NCI-H345 treated with DMSO at 0.1 percent for 48 hours (cell line): ENCODE measurements at regions not wholly inside any gene's neighbourhood (a gene's known extent, or its start where the extent isn't known, plus 50 kb on each side); places are given as distances from the start of the nearest gene placed in this dataset.

Experiments
- DNase-seq: peaks from one replicate; lab custom pipeline; 2025; ENCODE audit not compliant: unreplicated experiment; lab: John Stamatoyannopoulos, UW

DNA sequence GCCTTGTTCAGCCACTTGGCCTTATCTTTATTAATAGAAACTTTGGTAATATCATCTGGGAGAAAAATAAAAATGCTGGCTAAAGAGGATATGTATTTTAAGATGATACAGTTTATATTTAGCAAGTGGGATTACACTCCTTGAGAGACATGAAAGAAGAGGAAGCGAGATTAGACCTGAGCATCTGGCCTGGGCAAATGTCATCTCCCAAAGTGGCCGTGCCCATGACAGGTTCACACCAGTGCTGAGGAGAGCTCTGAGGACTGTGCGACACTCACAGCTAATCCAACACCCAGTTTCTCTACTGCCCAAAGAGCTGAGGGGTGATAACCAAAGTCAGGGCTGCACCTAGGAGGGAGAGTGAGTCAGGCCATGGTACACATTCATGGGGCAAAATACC, 121.7 kb upstream of the DUSP10 start:
- no peak for DNase-seq

DNA sequence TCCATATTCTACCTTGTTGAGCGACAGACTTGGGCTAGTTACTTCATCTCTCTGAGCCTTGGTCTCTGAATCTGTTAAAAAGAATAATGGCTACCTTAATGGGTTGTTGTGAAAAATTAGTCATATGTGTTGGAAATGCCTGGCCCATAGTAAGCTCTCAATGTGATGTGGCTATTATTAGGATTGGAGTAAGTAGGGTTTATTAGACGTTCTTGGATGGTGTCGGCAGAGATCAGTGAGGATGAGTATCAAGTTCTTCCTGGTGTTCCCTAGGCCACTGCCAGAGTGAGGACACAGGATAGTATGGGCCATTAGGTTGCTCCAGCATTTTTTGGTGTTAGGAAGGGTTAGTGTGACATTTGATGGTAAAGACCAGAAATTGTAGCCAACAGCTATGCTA, 121.1 kb upstream of the DUSP10 start:
- DNase-seq: no peak

DNA sequence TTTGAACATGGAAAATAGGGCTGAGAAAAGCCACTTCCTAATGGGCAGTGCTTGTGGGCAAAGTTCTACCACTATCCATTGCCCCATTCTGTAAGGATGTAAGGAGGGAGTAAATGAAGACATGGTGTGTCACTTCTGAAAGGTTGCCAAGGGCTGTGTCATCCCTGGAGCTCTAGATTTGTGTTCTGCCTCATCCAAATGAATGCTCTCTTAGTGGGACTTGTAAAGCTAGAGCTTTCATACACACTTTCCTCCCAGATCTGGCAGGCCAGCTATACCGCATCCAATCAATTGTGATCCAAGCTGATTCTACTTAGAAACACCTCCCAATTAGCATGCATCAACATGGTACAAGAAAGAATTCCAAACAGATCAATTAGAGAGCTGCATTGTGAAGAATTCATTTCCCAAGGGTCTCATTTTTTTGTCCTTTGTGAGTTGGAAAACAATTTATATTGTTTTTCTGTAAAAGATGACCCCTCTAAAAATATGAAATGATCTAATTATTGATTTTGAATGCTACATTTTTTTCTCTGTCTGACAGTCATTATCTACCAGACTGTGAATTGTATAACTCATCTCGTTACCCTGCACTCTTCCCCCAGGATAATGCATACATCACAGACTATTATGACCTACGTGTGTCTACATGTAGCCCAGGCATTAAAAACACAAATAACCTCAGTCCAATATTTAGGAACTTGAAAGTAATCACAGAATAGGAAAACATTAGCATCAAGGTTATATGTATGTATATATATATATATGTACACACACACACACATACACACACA, 117.1 kb upstream of the DUSP10 start:
- DNase-seq: no peak

DNA sequence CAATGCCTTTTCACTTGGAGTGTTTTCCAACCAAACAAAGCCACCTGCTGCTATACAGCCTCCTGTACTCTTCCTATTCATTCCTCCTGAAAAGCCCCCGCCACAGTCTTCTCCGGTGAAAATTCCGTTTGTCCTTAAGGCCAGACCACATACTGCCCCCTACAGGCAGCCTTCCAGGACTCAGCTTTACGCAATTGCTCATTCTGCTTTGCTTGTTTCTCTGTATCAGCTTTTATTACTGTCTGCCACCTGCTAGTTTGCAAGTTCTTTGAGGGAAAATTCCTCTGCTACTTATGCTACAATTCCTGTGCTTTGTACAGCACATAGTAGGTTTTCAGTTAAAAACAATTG, 115.2 kb upstream of the DUSP10 start:
- peak; percentile 38 for DNase-seq

DNA sequence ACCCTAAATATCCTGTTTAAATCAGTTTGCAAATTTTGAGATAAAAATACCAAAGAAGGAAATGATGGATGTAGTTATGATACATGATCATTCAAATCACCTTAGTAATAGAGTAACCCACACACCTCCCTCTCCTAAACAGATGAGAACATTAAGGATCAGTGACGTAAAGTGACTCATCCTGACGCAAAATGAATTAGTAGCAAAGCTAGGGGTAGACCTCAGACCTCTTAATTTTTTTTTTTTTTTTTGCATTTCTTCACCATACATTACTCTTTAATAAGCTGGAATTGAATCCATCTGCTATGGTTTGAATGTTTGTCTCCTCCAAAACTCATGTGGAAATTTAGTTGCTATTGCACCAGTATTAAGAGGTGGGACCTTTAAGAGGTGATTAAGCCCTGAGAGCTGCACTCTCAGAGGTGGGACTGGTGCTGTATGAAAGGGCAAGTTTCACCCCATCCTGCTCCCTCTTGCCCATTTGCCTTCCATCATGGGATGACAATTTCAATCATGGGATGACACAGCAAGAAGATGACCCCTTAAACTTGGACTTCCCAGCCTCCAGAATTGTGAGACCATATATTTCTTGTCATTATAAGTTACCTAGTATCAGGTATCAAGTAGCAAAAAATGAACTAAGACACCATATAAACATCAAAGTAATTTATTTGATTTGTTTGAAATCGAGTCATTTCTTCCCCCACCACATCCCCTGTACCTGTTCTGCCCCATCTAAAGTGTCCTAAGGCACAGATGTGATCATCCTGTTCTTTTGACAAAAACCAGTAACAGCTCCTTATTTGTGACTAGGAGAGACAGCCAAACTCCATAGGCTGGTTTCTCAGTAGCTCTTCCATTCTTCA, 114.6 kb upstream of the DUSP10 start:
- no peak for DNase-seq

DNA sequence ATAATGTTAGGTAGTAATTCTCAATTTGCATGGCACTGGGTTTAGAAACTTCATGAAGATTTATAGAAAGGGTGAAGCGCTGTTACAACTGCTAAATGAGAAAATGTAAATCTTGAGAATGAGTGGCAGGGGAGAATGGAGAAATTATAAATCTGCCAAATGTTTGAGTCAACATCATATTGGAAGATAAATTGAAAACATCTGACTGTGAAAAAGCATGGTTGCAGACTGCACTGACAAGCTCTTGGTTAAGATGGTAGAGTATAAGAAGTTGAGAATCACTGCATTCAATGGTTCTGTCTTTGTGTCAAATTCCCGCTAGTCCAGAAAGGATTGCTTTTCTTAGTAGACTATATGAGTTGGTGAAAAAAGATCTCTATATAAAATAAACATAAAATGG, 113.3 kb upstream of the DUSP10 start:
- DNase-seq: no peak

DNA sequence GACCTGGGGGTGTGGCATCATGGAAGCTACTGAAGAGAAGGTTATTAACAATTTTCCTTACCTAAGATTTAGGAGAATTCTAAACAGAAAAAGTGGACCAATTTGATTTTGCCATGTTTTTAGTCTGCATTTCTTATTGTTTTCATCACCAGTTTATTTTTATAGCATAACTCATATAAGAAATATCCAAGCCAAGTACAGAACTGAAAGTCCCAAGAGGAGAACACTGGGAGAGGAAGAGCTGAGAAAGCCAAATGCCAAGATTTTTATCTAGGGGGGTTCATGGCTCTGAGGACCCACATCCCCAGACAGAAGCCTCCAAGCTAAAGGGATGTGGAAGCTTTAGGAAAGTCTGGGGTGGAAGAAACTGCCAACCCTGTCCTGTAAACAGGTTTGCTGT, 109.4 kb upstream of the DUSP10 start:
- no peak for DNase-seq

DNA sequence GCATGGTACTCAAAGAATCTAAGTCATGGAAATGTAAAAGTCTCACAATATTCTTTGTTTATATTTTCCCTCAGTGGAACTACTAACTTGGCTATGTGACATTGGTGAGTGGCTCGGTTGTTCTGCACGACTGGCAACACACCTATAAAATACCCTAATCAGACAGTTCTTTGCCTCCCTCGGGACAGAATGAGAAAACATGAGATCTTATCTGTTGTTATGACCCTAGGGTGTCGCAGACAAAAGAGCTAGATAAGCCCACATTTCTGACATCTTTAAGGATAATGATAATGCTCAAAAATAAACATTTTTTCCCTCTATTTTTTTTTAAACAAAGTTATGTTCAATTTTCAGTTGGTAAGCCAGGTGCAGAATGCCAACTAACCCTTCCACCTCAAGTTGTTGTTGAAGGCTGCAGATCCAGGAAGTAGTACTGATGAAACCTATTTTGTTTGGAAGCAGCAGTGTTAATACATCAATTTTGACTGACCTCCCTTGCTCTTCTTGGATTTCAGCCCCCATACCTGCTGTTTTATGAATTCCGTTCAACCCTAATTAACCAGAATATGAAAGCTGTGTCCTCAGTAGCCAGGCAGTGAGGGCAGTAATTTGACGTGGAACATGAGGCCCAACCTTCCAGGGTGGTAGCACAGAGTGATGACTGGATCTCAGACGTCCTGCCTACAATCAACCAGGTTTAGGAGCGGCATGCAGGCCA, 108.7 kb upstream of the DUSP10 start:
- no peak for DNase-seq

DNA sequence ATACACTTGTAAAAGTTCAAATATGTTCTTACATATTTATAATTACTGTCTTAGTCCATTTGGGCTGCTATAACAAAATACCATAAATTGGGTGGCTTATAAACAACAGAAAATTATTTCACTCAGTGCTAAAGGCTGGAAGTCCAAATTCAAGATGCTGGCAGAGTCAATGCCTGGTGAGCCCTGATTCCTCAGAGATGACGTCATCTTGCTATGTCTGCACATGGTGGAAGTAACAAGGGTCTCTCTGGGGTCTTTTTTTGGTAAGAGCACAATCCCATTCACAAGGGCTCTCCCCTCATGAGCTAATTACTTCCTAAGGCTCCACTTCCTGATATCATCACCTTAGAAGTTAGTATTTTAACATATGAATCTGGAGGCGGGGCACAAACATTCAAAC, 108.0 kb upstream of the DUSP10 start:
- DNase-seq: no peak

DNA sequence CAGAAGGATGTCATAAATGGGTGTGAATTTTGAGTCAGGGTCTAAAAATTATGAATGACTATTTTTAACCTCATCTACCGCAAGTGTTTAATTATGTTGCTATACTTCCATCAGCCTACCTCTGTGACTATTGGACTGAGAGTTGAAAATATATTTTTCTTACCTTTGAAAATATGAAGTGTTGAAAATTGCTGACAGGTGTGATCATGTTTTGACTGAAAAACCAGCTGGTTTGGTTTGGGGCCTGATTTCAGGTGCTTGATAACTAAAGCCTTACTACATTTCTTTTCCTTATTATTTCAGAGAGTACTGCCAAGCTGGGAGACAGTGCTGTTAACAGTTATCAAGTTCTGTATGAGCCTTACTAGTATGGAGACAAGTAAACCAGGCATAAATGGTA, 107.2 kb upstream of the DUSP10 start:
- no peak for DNase-seq

DNA sequence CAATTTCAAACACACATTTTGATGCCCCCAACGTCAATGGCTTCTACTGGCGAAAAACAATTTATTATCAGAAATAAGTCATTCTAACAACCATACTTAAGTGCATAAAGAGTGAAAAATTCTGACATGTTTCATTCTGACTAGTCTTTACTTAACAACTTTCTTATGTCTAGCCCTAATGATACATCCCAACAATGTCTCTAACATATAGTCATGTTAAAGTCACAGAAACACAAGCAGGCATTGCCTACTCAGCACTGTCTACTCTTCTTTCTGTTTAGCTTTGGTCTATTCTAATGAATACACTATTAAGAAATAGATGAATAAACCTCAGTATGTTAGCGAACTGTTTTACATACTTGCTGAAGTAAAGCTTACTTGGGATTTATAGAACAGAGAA, 105.8 kb upstream of the DUSP10 start:
- no peak for DNase-seq

DNA sequence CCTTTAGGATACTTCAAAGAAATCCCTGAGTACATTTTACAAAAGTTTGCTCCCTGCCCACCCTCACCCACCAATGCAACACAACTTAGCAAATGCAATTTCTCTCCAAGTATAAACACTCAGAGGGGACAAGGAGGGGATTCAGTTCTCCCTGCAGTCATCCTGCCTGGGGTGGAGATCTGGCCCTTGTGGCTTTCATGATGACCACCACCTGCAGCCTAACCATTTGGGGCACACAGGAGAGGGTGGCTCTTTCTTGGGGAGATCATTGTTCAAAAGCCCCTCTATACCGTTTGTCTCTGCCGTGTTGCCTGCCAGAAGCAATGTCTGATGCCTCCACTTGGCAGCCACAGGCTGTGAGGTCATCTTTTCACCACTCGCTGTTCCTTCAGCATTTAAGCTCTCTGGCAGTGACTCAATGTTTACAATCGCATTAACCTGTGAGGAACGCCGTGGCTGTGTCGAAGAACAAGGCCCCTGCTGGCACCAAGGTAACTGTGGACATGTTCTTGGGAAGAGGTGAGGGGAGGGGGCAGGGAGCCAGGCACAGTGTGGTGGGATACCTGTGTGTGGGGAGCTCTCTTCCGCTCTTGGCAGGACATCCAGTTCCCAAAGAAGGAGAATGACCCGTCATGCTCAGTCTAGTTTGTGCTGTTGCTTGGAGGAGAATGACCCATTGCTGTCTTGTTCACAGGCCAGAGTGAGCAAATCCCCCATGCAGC, 103.9 kb upstream of the DUSP10 start:
- no peak for DNase-seq

DNA sequence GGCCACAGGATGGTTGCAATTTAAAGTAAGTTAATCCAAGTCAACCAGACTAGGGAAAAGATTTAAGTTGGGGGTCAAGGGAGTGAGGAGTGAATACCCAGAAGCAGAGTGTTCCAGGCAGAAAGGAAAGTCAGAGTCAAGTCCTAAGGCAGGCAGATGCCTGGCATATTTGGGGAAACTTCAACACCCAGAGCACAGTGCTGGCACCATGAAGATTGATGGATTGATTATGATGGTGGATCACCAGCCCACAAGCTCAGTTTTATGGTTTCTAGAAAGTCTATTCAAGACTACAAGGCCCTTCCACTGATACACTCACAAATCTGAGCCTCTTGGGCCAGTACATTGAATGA, 100.1 kb upstream of the DUSP10 start:
- no peak for DNase-seq

DNA sequence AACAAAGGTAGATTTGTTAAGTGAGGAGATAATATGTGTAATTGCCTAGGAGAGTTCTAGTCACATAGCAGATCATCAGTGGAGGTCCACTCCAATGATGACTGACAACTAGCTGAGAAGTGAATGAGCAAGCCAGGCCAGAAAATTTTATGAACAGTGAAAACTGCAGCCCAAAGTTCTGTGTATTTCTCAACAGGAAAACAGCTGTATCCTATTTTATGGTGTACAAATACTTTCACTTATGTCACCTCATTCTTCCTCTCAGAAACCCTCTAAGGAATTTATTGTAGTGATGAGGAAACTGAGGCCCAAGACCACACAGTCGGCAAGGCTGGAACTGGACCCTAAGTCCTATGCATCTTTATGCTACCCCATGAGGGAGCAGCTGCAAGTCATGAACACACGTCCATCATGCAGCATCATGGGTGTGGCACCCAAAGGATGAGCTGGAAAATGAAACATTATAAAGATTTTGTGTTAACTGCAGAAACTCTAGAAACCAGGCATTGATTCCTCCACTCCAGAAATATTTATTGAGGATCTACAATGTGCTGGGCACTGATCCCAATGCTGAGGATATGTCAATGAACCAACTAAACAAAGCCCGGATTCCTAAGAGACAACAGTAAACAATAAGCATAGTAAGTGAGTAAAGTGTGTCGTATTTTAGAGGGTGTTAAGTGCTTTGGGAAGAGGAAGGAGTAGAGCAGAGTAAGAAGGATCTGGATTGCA, 99.5 kb upstream of the DUSP10 start:
- no peak for DNase-seq

DNA sequence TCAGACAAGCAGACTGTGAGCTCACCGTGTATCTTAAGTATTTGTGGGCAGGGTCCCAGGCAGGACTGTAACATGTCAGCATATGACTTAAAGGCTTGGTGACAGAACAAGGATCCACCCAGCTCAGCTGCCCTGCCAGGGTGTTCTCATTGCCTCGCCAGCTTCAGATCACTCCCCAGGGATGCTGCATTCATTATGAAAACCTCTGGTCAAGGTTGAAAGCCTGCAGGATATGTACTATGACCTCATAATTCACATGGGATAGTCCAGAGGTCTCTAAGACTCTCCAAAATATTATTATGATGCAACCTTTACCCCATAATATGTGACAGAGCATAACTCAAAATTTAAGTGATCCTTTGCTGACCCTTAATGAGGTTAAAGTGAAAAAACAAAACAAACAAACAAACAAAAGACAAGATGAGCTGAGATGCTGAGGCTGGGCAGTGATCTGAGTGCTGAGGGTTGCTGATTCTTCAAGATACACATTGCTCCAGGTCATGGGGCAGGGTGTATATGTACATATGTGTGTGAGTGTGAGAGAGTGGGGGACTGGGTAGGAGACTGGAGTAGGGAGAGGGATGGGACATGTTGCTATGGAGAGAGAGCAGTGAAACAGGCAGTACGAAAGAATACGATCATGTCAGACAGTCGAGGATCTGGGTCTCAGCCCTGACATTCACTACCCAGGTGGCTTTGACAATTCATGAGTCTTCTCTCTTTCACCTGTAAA, 98.8 kb upstream of the DUSP10 start:
- DNase-seq: no peak

DNA sequence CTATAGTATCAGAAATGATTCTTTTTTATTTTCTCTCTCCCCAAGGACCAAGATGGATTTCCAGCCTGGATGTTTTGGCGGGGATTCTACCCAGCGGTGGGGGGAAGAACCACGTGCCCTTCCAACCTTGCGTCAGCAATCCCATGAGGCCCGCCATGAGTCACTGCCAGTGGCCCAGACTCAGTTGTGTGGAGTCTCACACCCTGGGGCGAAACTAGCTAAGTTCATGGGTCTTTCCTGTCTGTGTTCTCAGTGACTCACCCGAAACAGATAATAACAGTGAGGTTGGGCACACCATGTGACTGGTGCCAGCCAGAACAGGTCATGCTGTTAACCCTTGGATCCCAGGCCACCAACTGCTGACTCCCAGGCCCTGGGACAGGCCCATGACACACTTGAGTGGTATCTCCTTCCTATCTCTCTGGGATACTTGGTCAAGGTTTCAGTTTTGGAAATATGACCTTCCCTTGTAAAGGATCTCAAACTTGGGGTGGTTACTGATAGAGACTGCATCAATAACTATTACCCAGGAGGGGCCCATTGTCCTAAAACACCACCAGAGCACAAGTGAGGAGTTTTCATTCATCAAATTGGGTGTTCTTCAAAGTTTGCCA, 98.0 kb upstream of the DUSP10 start:
- no peak for DNase-seq

DNA sequence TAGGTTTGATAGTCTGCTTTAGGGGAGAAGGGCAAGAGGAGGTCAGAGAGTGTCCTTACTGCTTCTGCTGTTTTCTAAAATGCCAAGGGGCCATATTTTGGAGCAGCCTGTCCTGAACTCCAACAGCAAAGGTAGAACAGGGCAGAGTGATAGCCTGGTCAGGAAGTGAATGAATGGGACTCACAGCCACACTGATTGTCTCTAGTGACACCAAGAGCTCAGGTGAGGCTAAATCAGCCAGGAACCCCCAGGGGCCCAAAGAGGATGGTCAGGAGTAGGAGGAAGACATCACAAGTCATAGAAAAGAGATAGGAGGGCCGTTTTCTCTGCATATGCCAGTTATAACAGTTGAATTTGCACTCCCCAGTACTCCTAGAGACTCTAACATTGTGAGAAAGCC, 97.4 kb upstream of the DUSP10 start:
- no peak for DNase-seq

DNA sequence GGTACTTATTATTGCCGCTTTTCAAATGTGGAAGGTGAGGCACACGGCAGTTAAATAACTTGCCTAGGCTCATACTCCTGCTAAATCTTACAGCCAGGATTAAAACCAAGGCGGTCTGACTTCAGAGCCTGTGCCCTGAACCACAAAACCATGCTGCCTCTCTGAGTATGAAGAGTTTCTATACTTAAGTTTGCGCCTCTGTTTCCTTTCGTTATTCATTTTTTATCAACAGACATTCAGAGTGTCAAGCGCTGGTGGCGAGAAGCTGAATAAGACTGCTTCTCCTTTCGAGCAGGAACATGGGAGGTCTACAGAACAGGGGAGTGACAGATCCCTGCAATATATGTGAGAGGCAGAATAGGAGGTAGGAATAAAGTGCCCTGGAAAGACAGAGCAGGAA, 96.0 kb upstream of the DUSP10 start:
- DNase-seq: no peak

DNA sequence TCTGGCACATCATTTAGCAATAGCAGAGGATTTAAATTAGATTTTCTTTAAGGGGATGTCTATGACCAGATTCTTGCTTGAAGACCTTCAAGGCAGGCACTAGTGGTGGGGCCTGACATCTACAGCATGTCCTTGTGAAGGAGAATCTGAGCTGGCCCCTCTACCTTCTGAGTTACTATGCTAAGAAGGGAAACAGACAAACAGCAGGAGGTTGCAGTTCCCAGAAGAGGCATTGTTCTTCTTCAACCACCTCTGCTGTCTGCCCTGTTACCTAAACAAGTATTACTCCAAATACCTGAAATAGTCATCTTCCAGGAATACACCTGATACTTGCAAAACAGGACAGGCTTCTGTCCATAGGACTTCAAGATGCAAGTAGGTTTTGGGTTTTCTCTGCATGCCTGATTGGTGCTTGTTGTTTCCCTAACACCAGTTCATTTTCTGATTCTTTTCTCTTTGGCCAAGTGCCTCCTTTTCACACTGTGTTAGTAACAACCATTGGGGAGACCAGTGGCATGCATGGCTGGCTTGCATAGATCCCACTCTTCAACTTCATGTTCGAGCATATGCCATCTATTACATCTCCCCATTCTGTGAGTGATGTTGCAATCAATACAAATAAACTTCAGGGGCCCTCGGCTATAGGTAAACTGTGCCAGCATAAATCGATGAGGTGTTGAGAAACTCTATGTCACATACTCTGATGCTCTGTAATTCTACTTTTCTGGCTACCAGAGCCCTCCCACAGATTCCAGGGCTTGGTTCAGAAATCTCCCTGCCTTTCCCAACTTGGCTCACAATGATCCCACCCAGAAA, 93.0 kb upstream of the DUSP10 start:
- no peak for DNase-seq
